ENCODE measurements at regions not wholly inside any gene's neighbourhood (a gene's known extent, or its start where the extent isn't known, plus 50 kb on each side); places are given as distances from the start of the nearest gene placed in this dataset.

DNA sequence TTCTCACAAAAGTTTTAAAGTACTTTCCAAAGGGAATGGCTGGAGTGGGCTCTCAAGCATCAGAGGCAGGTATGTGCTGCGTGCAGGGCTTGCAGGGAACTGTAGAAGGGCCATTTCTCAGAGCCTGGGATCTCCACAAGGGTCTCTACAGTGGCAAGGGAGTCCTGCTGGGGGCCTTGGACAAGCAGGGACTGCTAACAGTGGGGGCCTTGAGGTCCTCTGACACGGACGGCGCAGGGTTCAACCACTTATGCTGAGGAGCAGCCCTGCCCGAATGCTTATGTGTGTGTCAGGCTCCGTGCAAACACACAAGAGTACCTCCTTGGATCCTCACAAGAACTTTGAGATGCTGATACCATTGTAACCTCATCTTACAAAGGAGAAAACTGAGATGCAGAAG, 342.1 kb upstream of the COBL start:
- peaks cover 73% of the 10 kb centered on the region for H3K27me3 ChIP-seq (ENCODE audit: insufficient read depth, low read depth)
- POLR2A ChIA-PET (ENCODE audit: unreplicated experiment) = no interaction called here
- H4K20me1 ChIP-seq (ENCODE audit: insufficient read depth) = no peaks in the 10 kb centered on the region
- no peaks in the 10 kb centered on the region for H3K4me1 ChIP-seq (replicated peaks; ENCODE audit: insufficient read depth)
- no peaks in the 10 kb centered on the region for H3F3A ChIP-seq (ENCODE audit: insufficient read depth, low read depth)
- H3K4me3 ChIP-seq = no peak overlapping the region
- no peaks in the 10 kb centered on the region for H3K9me3 ChIP-seq (ENCODE audit: insufficient read depth, low read depth)
- H3K36me3 ChIP-seq (ENCODE audit: low read depth) = no peaks in the 10 kb centered on the region
- BruUV-seq (replicated peaks) = no TSS peak
- TF ChIP-seq CTCF (conservative IDR thresholded peaks at IDR 0.05) (no peak), EZH2 (IDR thresholded peaks at IDR 0.05; ENCODE audit: low read depth) (no peak)
- CTCF ChIA-PET = no interaction called here
- DNase-seq = peak in 1 of 2 experiments; percentile 33
- H2AFZ ChIP-seq = no peak overlapping the region
- no peak overlapping the region for H3K27ac ChIP-seq
- H3K9me2 ChIP-seq (ENCODE audit: insufficient read depth) = no peaks in the 10 kb centered on the region
- intact Hi-C loops (cut with micrococcal nuclease; ENCODE audit: unreplicated experiment) = no loop called here
- H3K4me2 ChIP-seq = no peak overlapping the region
- H3K79me2 ChIP-seq (ENCODE audit: low read depth) = no peaks in the 10 kb centered on the region

GRCh38 chr7:51647931-51648351, 331.3 kb upstream of the COBL start:
- Histone ChIP-seq H2AFZ (no peak overlapping the region), H3K79me2 (ENCODE audit: low read depth) (no peaks in the 10 kb centered on the region), H3K4me3 (no peak overlapping the region), H3K4me1 (replicated peaks; ENCODE audit: insufficient read depth) (no peaks in the 10 kb centered on the region), H3K9me2 (ENCODE audit: insufficient read depth) (no peaks in the 10 kb centered on the region), H3K36me3 (ENCODE audit: low read depth) (no peaks in the 10 kb centered on the region), H3K27me3 (ENCODE audit: insufficient read depth, low read depth) (peaks cover 71% of the 10 kb centered on the region), H3K9me3 (ENCODE audit: insufficient read depth, low read depth) (no peaks in the 10 kb centered on the region), H3F3A (ENCODE audit: insufficient read depth, low read depth) (no peaks in the 10 kb centered on the region), H3K27ac (no peak overlapping the region), H4K20me1 (ENCODE audit: insufficient read depth) (no peaks in the 10 kb centered on the region), H3K4me2 (no peak overlapping the region)
- POLR2A ChIA-PET (ENCODE audit: unreplicated experiment) = no interaction called here
- no peak for DNase-seq
- intact Hi-C loops (cut with micrococcal nuclease; ENCODE audit: unreplicated experiment) = no loop called here
- TF ChIP-seq CTCF (conservative IDR thresholded peaks at IDR 0.05) (no peak), EZH2 (IDR thresholded peaks at IDR 0.05; ENCODE audit: low read depth) (no peak)
- BruUV-seq (replicated peaks) = no TSS peak
- CTCF ChIA-PET = no interaction called here

DNA sequence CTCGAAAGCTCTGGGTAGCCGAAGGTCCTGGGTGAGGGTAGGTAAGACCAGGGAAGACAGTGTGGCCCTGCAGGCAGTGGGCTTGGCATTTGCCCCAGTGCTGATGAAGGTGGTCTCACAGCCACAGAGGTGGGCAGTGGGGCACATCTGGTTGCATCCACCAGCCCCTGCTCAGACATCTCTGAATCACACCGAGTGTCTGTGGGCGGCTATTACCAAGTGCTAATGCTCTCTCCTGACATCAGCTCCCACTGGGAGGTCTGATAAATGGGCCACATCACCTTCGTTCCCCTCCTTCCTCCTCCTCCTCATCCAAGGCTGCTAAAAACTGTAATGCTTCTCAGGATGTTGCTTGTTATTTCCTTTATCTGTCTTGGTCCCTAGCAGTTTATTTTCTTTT, 330.9 kb upstream of the COBL start:
- CTCF ChIA-PET = no interaction called here

More for the DNA sequence above, 330.9 kb upstream of the COBL start:
- no peak overlapping the region for H3K4me3 ChIP-seq
- H3K27me3 ChIP-seq (ENCODE audit: insufficient read depth, low read depth) = peaks cover 76% of the 10 kb centered on the region
- DNase-seq = no peak
- intact Hi-C loops (cut with micrococcal nuclease; ENCODE audit: unreplicated experiment) = no loop called here
- no peak overlapping the region for H3K4me2 ChIP-seq
- H3K36me3 ChIP-seq (ENCODE audit: low read depth) = no peaks in the 10 kb centered on the region
- no peak overlapping the region for H2AFZ ChIP-seq
- TF ChIP-seq CTCF (conservative IDR thresholded peaks at IDR 0.05) (no peak), EZH2 (IDR thresholded peaks at IDR 0.05; ENCODE audit: low read depth) (no peak)
- H3K4me1 ChIP-seq (replicated peaks; ENCODE audit: insufficient read depth) = no peaks in the 10 kb centered on the region
- H4K20me1 ChIP-seq (ENCODE audit: insufficient read depth) = no peaks in the 10 kb centered on the region
- H3K79me2 ChIP-seq (ENCODE audit: low read depth) = no peaks in the 10 kb centered on the region
- H3K9me2 ChIP-seq (ENCODE audit: insufficient read depth) = no peaks in the 10 kb centered on the region
- POLR2A ChIA-PET (ENCODE audit: unreplicated experiment) = no interaction called here
- H3K9me3 ChIP-seq (ENCODE audit: insufficient read depth, low read depth) = no peaks in the 10 kb centered on the region
- H3F3A ChIP-seq (ENCODE audit: insufficient read depth, low read depth) = no peaks in the 10 kb centered on the region
- no TSS peak for BruUV-seq (replicated peaks)
- no peak overlapping the region for H3K27ac ChIP-seq
